ENCODE measurements at regions not wholly inside any gene's neighbourhood (a gene's known extent, or its start where the extent isn't known, plus 50 kb on each side); places are given as distances from the start of the nearest gene placed in this dataset.

GRCh38 chr20:60937585-60937984, 314.5 kb upstream of the CDH4 start:
- no peak for DNase-seq

DNA sequence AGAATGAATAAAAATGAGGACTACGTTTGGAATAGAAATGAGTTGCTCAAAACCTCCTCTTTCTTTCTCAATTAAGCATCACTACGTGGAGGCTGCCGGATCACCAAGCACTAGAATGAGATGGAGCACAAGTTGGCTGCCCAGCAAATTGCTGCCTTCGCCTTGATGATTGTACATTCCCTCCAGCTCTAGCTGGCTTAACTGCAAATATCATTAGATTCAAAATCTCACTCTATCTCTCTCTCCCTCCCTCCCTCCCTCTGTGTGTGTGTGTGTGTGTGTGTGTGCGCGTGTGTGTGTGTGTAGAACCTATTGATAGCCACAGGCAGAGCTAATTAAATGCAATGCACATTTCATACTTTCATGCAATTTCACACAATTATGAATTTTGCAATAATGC, 310.7 kb upstream of the CDH4 start:
- DNase-seq: no peak

DNA sequence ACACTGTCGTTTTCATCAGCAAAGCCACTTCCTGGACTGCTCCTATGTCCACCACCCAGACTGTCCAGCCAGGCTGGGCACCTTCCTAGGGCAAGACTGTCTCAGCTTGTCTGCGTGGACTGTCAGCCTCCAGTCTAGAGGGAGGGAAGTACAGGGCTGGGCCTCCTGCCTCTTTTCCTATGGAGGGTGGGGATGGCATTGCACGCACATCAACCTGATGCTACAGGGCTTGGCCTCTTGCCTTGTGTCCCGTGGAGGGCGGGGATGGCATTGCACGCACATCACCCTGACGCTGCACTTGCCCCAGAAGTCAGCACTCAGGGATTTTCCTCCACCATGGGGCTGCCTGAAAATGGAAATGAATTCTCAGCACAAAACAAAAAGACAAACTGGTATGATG, 304.2 kb upstream of the CDH4 start:
- no peak for DNase-seq

- no peak for DNase-seq
Measured at GRCh38 chr20:60948224-60948623, 303.8 kb upstream of the CDH4 start.

DNA sequence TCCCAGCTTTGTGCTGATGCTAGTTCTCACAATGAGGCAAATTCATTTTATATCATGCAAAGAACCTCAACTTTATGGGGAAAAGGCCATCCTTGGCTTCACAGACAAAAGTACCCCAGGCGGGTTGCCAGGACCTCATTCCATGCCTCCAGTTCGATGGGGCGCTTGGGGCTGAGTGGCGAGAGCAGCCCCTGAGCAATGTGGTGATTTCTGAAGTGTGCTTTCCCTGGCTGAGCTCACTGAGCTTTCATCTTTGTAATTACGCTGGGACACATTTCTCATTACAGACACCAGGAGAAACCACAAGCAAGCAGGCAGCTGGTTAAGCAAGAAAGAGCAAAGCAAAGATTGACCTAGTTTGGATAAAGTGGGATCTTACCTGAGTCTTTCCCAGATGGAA, 301.5 kb upstream of the CDH4 start:
- DNase-seq: no peak

DNA sequence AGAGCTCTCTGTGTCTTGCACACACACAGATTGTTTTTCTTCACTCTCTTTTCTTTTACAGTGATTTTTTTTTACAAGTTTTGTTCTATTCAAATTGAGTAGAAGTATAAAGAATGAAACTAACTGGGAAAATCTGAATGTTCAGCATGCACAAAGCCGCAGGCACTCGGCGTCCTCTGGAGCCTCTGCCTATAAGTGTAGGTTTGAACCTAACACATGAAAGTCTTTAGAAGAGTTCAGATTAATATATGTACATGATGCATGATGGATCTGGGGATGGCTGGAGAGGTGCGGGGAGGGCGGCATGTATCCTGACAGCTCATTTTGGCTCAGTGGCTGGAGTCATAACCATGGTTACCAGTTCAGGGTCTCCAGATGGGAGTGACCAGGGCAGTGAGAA, 301.1 kb upstream of the CDH4 start:
- no peak for DNase-seq

- DNase-seq: no peak
Measured at GRCh38 chr20:60952861-60953260, 299.2 kb upstream of the CDH4 start.

- DNase-seq: no peak
Measured at GRCh38 chr20:60953321-60953720, 298.7 kb upstream of the CDH4 start.

DNA sequence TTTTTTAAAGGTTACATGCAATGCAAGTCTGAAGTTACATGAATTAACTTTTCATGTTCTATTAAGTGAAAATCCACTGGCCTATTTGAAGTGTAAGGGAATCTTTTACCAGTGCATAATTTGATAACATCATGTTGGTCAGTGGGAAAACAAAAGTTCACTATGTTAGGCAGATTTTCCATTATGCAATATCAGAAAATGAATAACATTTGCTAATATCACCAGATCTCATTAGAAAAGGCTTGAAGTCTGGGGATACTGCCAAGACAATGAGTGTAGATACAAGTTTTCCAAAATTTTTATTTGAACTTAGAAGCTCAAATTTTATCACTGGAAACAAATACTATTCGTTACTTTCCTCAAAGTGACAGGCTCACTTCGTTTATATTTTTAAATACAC, 296.4 kb upstream of the CDH4 start:
- no peak for DNase-seq

GRCh38 chr20:60956194-60956593, 295.9 kb upstream of the CDH4 start:
- DNase-seq: no peak

GRCh38 chr20:60957621-60958020, 294.4 kb upstream of the CDH4 start:
- no peak for DNase-seq

- DNase-seq: no peak
Measured at GRCh38 chr20:60959971-60960370, 292.1 kb upstream of the CDH4 start.

GRCh38 chr20:60960500-60960899, 291.6 kb upstream of the CDH4 start:
- no peak for DNase-seq

DNA sequence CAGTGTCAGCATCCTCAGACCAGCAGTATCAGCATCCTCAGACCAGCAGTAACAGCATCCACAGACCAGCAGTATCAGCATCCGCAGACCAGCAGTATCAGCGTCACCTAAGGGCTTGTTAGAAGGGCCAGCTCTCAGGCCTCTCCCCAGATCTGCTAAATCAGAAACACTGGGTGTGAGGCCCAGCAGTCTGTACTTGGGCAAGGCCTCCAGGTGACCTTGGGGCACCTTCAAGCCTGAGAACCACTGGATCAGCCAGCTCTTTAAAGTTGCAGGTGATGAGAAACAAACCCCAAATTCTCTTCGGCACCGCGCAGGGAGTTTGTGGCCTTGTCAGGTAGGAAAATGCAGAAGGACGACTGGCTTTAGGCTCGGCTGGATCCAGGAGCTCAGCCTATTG, 290.5 kb upstream of the CDH4 start:
- DNase-seq: no peak

DNA sequence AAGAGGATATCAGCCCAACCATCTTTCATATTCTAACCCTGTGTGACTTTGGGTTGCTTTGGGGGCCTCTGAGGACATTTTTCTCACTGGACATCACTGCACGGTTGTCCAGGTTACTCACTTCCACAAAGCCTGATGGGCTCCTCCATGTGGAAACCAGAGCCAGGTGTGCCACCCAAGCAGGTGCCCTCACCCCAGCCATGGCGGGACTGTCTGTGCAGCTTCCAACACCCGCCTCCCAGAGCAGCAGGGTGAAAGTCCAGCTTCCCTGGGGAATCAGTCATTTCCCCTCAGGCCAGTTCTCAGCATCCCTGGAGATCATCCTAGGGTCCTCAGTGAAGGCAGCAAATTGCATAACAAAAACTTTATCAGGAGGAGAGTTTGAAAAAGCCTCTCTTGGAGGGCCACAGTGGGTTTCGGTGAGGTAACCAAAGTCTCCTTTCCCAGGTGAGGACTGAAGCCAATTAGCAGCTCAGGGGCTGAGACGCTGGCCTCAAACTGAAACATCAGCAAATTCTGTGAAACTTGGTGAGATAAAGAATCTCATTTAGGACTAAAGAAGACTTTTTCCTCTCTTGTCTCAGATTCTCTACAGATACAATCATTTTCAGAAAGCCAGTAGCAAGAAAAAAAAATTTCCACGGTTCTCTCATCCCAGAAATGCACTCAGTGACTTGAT, 289.6 kb upstream of the CDH4 start:
- no peak for DNase-seq

DNA sequence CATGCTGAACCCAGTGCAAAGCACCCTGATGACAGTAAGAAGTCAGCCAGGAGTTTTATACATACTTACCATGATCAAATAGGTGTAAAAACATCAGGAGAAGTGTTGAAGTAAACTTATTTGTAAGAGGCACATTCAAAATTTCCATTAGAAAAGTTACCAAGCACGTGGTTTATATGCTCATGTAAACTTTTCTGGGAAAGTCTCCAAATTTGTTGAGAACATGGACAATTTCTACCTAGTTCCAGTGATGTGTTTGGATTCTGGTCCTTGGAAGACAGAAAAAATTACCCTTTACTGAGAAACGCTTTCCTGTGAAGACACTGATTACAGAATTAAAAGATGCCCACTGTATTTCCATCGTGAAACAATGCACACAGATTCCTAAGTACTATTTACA, 288.9 kb upstream of the CDH4 start:
- DNase-seq: no peak

DNA sequence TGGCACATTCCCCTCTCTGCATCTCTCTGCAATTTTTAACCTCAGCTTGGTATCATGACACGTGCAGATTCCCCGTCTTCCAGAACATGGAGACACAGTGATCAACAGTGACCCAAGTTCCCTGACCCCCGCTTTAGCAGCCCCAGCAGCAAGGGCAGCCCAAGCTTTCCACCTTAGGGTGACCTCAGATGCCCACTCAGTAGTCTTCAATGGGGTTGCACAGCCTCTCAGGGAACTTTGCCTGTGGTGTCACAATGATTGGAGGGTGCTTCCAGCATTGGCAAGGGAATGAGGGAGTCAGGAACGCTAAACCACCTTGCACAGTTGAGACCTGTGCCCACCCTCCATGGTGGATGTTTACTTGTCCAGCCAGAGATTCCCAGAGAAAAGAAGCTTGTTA, 287.1 kb upstream of the CDH4 start:
- DNase-seq: no peak

DNA sequence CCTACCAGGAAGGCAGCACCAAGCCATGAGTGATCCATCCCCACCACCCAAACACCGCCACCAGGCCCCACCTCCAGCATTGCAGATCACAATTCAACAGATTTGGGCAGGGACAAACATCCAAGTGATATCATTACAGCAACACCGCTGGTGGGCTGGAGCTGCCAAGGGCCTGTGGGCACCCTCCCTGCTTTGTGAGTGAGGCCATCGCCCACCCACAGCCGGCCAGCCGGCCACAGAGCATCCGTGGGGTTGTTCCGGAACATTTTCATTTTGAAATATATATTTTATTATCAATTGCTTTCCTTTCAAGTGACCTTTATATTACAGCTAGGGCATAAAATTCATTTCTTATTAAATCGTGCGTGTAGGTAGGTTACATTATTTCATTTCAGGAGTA, 286.0 kb upstream of the CDH4 start:
- no peak for DNase-seq

DNA sequence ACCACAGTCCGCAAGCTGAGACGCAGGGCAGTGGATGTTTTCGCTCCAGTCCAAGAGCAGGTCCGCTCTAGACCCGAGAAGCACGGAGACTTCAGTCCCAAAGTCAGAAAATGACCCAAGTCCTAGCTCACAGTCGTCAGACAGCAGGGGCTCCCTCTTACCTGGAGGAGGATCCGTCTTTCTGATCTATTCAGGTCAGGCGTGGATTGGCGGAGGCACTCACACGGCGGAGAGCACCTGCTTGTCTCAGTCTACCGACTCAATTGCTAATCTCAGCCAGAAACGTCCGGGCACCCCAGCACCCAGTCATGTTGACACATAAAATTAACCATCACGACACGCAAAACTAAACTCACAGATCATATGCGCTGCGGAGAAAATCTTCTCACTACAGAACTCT, 285.3 kb upstream of the CDH4 start:
- no peak for DNase-seq

DNA sequence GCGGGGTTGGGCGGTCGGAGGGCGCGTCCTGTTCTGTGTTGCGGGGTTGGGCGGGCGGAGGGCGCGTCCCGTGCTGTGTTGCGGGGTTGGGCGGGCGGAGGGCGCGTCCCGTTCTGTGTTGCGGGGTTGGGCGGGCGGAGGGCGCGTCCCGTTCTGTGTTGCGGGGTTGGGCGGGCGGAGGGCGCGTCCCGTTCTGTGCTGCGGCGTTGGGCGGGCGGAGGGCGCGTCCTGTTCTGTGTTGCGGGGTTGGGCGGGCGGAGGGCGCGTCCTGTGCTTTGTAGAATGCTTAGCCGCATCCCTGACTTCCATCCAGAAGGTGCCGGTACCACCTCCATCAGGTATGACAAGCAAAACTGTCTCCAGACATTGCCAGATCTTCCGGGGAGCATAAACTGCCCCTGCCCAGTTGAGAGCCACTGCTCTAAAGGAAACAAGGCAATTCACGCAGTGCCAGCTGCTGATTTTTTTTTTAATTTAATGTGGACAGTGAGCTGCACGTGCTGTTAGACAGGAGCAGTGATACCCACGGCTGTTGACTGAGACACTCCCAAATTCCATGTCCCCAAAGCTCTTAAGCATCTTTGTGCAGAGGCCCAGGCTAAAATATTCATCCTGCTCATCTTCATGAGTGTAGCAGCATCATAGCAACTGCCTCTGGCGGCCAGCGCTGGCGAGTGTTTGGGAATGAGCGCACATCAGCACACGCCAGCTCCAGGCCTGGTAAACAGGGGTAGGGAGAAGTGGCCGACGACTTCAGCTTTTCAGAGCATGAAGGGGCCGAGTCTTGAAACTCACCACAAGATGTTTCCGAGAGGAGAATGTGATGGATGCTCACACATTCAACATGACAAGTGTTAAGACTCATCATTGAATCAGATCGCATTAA, 284.4 kb upstream of the CDH4 start:
- no peak for DNase-seq

DNA sequence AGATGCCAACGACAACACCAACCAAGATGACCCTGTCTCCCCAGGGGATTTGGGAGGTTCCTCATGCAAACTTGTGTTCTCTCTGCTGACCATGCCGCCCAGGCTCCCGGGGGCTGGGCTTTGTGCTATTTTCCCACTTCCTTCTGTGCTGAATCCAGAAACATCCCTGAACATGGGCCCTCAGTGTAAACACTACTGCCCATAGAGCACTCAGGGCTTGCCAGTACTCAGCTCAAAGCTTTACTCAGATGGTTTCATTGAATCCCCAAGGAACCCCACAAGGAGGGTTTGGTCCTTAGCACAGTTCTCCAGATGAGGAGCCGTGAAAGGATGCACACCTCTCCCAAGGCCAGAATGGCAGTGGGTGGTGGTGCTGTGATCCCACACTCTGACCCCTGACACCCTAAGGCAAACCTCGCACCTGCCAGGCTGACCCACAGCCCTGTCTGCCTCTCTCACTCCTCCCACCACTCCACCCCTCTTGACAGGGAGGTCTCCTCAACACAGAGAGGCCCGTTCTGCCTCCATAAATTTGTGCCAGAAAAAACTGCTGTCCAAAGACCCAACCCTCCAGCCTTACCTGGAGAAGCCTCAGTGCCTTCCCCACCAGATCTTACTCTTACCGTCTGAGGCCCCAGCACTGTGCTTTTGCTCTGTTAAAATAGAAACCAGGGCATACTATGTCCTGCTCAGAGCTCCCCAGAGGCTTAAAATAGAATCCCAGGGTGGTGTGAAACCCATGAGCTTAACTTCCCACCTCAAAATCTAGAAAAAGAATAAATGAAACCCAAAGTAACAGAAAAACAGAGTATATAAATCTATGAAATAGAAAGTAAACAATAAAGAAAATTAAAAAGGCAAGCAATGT, 283.0 kb upstream of the CDH4 start:
- no peak for DNase-seq

GRCh38 chr20:60970601-60971000, 281.5 kb upstream of the CDH4 start:
- no peak for DNase-seq

DNA sequence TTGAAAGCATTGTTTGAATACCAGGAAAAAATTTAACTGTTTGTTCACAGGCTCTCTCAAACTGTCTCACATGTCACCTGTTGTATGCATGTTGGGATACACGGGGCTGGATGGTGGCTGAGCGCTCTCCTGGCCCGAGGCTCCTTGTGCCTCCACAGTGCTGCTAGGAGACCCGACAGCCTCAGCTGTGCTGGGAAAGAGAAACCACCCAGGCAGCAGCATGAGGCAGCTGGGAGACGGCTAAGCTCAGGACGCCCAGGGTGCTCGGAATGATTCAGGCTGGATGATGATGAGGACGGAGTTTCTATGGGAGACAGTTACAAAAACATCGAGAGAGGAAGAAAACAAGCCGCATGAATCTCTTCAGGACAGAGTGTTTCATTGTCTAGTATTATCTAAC, 278.0 kb upstream of the CDH4 start:
- DNase-seq: no peak

Measured in MV-4-11 (cell line).